Activated naive CD4-positive, alpha-beta T cell treated with anti-CD3 and anti-CD28 coated beads, Interleukin-2, amount 50 U/mL, for 72 hours (primary cell): ENCODE measurements at regions not wholly inside any gene's neighbourhood (a gene's known extent, or its start where the extent isn't known, plus 50 kb on each side); places are given as distances from the start of the nearest gene placed in this dataset.

Experiments
- ATAC-seq, 2 donors: fragments of 150-1000 bp; cut with Tn5 transposase; 2 replicates each; pipeline ENCODE4 v1.10.0; 2021; ENCODE audit warnings: mild to moderate bottlenecking in 2 of 2, moderate library complexity in 2 of 2
- DNase-seq, 2 donors: peaks; one replicate each; pipeline ENCODE4 v3.0.0; 2021 to 2022; ENCODE audit warnings: low spot score in 2 of 2
- H3K27ac Mint-ChIP-seq, 2 donors: one replicate each; pipeline ENCODE4 v1.8.0; 2022; ENCODE audit warnings: mild to moderate bottlenecking in 2 of 2, mixed read lengths in 2 of 2
- H3K36me3 Mint-ChIP-seq, 2 donors: one replicate each; pipeline ENCODE4 v1.8.0; 2022; ENCODE audit warnings: mixed read lengths in 2 of 2
- H3K9me3 Mint-ChIP-seq, 2 donors: one replicate each; pipeline ENCODE4 v1.8.0; 2022; ENCODE audit warnings: mixed read lengths in 2 of 2

GRCh38 chr3:5299161-5299560, 111.7 kb downstream of the EDEM1 start:
- DNase-seq (no peak), ATAC-seq (no peak)
- Mint-ChIP-seq H3K36me3 (no peaks in the 10 kb centered on the region), H3K9me3 (peaks cover 0 to 5% of the 10 kb centered on the region in 2 donors), H3K27ac (no peak overlapping the region)

DNA sequence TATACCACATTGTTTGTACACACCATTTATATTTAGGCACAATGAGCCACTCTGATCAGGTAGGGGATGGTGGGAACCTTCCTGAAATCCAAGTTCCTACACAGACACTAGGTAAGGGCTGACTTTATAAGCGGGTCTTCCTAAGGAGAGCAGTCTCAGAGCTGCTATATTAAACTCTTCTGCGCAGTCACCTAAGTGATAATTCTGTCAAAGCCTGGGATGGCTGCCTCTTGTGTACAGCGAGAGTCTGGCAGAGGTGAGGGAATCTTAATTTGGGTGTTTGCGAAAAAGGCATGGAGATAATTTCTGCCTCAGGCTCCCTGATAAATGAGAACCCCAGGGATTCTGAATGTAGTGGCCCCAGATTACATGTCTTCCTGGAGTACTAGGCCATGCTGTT, 113.1 kb downstream of the EDEM1 start:
- H3K9me3 Mint-ChIP-seq: peaks cover 0 to 1% of the 10 kb centered on the region in 2 donors
- ATAC-seq (no peak), DNase-seq (no peak)
- H3K36me3 Mint-ChIP-seq: no peaks in the 10 kb centered on the region
- H3K27ac Mint-ChIP-seq: no peak overlapping the region

- H3K36me3 Mint-ChIP-seq: no peaks in the 10 kb centered on the region
These were observed 114.3 kb downstream of the EDEM1 start for GRCh38 chr3:5301651-5302297.

GRCh38 chr3:5302661-5303060, 115.2 kb downstream of the EDEM1 start:
- H3K36me3 Mint-ChIP-seq: no peaks in the 10 kb centered on the region
- no peaks in the 10 kb centered on the region for H3K9me3 Mint-ChIP-seq
- DNase-seq: no peak
- peak in 1 of 2 donors; percentile 47 for ATAC-seq
- H3K27ac Mint-ChIP-seq: no peak overlapping the region

More at GRCh38 chr3:5301651-5302297, 114.3 kb downstream of the EDEM1 start:
- H3K27ac Mint-ChIP-seq: peak overlapping the region in 1 of 2 donors; percentile 26
- ATAC-seq: no peak
- DNase-seq: no peak
- no peaks in the 10 kb centered on the region for H3K9me3 Mint-ChIP-seq

- no peak overlapping the region for H3K27ac Mint-ChIP-seq
- ATAC-seq: no peak
- no peaks in the 10 kb centered on the region for H3K36me3 Mint-ChIP-seq
- H3K9me3 Mint-ChIP-seq: no peaks in the 10 kb centered on the region
- no peak for DNase-seq
These were observed 116.7 kb downstream of the EDEM1 start for GRCh38 chr3:5304188-5304587.

DNA sequence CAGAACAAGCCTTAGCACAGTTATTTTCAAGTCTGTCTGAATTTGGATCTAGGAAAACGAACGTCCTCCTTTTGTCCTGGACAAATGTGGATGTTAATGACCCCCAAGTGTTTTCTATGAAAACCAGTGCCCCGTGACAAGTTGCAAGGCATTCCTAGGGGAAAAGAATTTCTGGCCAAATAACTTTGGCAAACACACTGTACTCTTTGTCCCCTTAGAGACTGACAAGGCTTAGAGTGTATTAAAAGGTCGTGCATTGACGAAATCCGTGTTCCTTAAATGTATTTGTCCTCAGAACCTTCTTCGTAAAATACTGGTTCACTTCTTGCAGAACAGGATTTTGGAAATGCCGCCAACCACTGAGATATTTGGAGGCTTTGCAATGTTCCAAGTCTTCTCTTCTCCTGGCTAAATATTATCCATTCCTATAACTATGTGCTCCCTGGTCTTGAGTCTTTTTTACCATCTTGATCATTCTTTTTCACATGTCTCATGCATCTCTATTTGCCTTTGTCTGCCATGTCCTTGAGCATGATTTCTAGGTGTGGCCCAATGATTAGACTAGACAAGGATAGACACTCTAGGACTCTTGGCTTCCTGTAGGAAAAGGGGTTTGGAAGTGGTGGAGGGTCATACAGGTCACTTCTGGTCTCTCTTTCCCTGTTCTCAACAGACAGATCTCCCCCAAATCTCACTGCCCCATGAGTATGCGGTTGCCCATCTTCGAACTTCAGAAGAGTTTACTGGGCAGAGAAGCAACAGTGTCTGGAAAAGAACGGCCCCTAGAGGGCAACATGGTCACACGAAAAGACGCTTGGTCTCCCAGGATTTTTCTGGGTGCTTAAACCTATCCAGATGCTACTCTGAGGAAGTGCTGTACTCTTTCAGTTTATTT, 117.5 kb downstream of the EDEM1 start:
- ATAC-seq (peak; percentile 59 to 78), DNase-seq (peak in 1 of 2 donors; percentile 56)
- no peak overlapping the region for H3K27ac Mint-ChIP-seq
- H3K9me3 Mint-ChIP-seq: no peaks in the 10 kb centered on the region
- H3K36me3 Mint-ChIP-seq: no peaks in the 10 kb centered on the region

DNA sequence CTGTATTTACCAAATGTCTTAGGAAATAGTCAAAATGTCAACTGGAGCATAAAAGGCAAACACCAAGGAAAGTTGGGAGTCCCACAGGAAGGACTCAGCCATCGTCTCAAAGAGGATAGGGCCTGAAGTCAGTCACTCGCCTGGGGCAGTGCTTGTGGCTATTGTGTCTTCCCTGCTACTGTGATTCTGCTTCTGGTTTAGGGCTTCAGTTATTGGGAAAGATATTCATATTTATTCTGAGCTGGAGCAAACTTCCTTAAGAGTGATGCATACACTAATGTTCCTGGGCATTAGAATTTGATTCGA, 118.1 kb downstream of the EDEM1 start:
- no peaks in the 10 kb centered on the region for H3K36me3 Mint-ChIP-seq
- DNase-seq (no peak), ATAC-seq (peak in 1 of 2 donors; percentile 32)
- H3K27ac Mint-ChIP-seq: no peak overlapping the region
- H3K9me3 Mint-ChIP-seq: no peaks in the 10 kb centered on the region

- no peak for DNase-seq
- Mint-ChIP-seq H3K36me3 (no peaks in the 10 kb centered on the region), H3K9me3 (no peaks in the 10 kb centered on the region), H3K27ac (no peak overlapping the region)
- no peak for ATAC-seq
These were observed 121.7 kb downstream of the EDEM1 start for GRCh38 chr3:5309171-5309570.

DNA sequence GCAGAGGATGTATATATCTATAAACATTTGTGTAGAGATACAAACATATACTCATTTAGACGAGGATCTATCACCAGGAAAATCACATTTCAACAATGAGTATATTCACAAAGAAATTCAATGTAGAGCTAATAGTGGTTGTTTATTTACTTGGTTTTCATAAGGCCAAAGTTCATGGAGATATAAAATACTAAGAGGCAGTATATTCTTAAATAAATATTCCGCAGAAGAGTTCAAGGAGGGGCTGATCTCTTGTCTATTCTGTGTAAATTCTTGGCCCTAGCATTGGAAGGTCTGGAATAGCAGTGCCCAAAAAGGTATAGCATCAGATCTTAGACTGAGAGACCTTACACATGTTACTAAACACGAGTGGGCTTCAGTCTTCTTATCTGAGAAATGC, 122.1 kb downstream of the EDEM1 start:
- DNase-seq (no peak), ATAC-seq (no peak)
- Mint-ChIP-seq H3K36me3 (no peaks in the 10 kb centered on the region), H3K27ac (no peak overlapping the region), H3K9me3 (no peaks in the 10 kb centered on the region)

DNA sequence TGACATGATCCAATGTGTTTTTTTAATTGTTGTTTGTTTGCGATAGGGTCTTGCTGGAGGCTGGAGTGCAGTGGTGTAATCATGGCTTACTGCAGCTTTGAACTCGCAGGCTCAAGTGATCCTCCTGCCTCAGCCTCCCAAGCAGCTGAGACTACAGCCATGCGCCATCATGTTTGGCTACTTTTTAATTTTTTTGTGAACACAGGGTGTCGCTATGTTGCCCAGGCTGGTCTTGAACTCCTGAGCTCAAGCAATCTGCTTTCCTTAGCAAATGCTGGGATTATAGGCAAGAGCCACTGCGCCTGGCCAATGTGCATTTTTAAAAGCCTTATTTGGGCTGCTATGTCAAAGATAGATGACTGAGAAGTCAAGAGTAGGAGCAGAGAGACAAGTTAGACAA, 123.0 kb downstream of the EDEM1 start:
- no peak overlapping the region for H3K27ac Mint-ChIP-seq

DNA sequence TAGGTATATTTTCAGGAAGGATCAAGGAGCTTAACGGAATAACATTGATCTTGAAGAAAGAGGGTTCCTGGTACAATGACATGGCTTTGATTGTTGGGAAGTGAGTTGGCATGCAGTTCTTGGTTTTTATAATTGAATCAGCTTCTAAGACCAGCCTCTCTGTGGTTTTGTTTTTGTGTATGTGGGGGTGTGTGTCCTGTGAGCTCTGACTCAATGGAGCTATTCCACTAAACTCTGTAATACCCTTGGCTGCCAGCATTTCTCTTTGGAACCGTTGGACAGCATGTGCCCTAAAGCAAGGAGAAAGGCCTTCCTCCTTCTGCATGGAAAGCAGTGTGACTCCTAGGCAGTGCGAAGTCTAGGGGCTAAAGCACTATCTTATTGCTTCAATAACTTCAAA, 124.8 kb downstream of the EDEM1 start:
- peak; percentile 46 to 85 for ATAC-seq
- H3K27ac Mint-ChIP-seq: no peak overlapping the region
- no peaks in the 10 kb centered on the region for H3K36me3 Mint-ChIP-seq
- DNase-seq: no peak
- H3K9me3 Mint-ChIP-seq: no peaks in the 10 kb centered on the region

More for the DNA sequence above, 123.0 kb downstream of the EDEM1 start:
- ATAC-seq (no peak), DNase-seq (no peak)
- H3K36me3 Mint-ChIP-seq: no peaks in the 10 kb centered on the region
- H3K9me3 Mint-ChIP-seq: no peaks in the 10 kb centered on the region

- H3K9me3 Mint-ChIP-seq: no peaks in the 10 kb centered on the region
- ATAC-seq: peak; percentile 40 to 42
- H3K27ac Mint-ChIP-seq: no peak overlapping the region
- no peak for DNase-seq
- H3K36me3 Mint-ChIP-seq: peaks cover 0 to 9% of the 10 kb centered on the region in 2 donors
These were observed 127.4 kb downstream of the EDEM1 start for GRCh38 chr3:5314897-5315296.

- no peak overlapping the region for H3K27ac Mint-ChIP-seq
- ATAC-seq: no peak
- no peaks in the 10 kb centered on the region for H3K9me3 Mint-ChIP-seq
- peaks cover 0 to 9% of the 10 kb centered on the region in 2 donors for H3K36me3 Mint-ChIP-seq
- DNase-seq: no peak
These were observed 130.1 kb downstream of the EDEM1 start for GRCh38 chr3:5317557-5317956.

DNA sequence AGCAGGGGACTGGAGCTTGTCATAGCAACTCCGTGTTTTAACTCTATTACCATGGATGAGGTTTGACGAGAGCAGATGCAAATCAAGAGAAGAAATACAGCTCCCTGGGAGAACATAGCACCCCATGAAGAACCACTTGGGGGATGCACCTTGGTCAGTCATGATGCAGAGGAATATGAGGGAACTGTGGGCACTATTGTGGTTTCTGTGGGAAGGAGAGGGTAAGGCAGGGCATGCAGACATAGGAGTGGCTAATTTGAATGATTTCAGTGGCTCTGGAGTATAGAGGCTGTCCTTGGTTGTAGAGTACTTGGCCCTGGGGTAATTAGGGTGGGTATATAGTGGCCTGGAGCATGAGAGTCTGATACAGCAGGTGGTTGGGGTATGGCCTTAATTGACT, 131.9 kb downstream of the EDEM1 start:
- Mint-ChIP-seq H3K36me3 (peaks cover 0 to 9% of the 10 kb centered on the region in 2 donors), H3K9me3 (no peaks in the 10 kb centered on the region), H3K27ac (no peak overlapping the region)
- ATAC-seq: peak in 1 of 2 donors; percentile 54
- no peak for DNase-seq

DNA sequence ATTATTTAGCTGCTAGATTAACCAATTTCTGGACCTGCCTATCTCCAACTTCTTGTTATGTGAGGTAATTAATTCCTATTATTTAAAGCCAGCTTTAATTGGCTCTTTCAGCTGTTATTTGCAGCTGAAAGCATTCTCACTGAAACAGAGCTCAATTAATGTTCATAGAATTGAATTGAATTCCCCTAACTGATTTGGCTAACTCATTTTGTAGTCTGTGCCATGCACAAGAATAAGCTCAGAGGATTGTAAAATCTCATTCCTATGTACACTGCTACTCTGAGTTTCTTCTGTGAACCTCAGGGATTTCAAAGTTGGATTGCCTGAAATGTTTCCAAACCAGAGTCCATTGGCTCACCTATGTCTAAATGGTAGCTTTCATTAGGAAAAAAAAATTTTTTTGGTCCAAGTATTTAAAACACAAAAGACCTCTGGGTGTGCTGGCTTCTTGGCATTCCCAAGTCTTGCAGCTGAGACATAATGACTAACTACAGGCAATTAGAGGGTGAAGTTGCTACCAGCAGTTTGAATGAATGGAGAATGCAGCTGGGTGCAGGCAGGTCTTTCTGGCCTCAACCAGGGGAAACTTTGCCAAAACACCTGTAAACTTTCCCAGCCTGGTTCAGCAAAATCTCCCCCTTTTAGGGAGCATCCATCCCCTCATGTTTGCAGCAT, 134.3 kb downstream of the EDEM1 start:
- Mint-ChIP-seq H3K9me3 (peaks cover 0 to 7% of the 10 kb centered on the region in 2 donors), H3K27ac (no peak overlapping the region)

DNA sequence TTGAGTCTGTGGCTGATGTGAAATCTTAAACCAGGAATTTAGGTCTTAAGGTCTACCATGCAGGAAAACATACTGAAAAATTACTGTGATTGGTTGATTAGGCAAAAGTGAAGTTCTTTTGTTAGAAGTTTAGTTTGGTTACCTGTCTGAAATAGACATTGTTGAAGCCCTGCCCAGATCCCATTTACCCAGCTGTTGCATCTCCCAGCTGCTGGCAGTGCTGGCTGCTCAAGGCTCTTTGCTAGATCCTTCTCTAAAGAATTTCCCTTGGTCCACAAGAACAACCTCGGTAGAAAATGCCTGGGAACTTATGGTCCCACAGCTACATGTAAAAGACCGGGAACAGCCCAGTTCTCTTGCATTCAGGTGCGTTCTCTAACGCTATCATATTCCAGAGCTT, 137.3 kb downstream of the EDEM1 start:
- no peak for DNase-seq
- H3K9me3 Mint-ChIP-seq: peaks cover 0 to 7% of the 10 kb centered on the region in 2 donors
- H3K36me3 Mint-ChIP-seq: peaks cover 0 to 4% of the 10 kb centered on the region in 2 donors
- ATAC-seq: no peak
- no peak overlapping the region for H3K27ac Mint-ChIP-seq

More for the DNA sequence above, 134.3 kb downstream of the EDEM1 start:
- no peak for DNase-seq
- no peak for ATAC-seq
- H3K36me3 Mint-ChIP-seq: peaks cover 0 to 9% of the 10 kb centered on the region in 2 donors

GRCh38 chr3:5330152-5330810, 142.8 kb downstream of the EDEM1 start:
- ATAC-seq (peak; percentile 87 to 92), DNase-seq (peak in 1 of 2 donors; percentile 36)
- peak overlapping the region; percentile 76 to 83 for H3K27ac Mint-ChIP-seq

More at GRCh38 chr3:5330152-5330810, 142.8 kb downstream of the EDEM1 start:
- Mint-ChIP-seq H3K9me3 (peaks cover 0 to 7% of the 10 kb centered on the region in 2 donors), H3K36me3 (peaks cover 0 to 4% of the 10 kb centered on the region in 2 donors)
